DMS53 treated with DMSO at 0.1 percent for 48 hours (cell line): ENCODE measurements at regions not wholly inside any gene's neighbourhood (a gene's known extent, or its start where the extent isn't known, plus 50 kb on each side); places are given as distances from the start of the nearest gene placed in this dataset.
"Not testable (repeated sequence)": the region's sequence is repeated elsewhere in the genome, so short reads cannot be mapped to it uniquely, and the experiment has no call there.

ENCODE experiments used
- DNase-seq: peaks from one replicate; lab custom pipeline; 2025; ENCODE audit not compliant: unreplicated experiment; lab: John Stamatoyannopoulos, UW

DNA sequence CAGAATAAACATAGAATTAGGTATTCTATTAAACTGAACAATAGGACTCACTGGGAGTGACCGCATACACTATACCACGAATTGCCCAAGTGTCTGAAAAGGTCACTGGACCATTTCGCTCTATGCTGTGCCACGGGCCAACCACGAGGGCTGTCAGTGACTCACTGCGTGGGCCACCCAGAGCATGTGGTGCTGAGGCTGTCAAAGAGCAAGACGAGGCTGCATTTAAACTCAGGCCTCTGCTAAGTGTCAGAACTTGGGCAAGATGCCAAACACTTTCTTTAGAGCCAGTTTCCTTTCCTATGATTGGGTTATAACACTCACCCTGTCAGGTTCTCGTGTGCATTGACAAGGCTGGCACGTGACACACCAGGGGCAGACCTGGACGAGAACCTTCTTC is 97.5 kb downstream of the SH3YL1 start:
- no peak for DNase-seq

DNA sequence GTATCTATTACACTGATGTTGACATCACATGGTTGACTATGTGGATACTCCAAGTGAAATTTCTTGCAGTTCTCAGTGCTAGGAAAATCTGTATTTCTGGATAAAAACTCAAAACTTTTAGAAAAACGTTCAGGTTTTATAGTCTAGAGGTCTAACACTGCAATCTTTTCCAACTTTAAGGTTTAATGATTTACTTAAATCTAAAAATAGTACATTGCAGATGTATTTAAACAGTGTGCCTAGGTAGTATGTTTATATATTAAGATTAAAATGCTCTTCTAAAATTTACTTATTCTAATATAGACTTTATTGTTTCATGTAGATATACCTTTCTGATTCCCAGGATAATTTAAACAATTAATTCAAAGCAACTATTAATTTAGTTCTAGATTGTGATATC is 98.3 kb downstream of the SH3YL1 start:
- no peak for DNase-seq

DNA sequence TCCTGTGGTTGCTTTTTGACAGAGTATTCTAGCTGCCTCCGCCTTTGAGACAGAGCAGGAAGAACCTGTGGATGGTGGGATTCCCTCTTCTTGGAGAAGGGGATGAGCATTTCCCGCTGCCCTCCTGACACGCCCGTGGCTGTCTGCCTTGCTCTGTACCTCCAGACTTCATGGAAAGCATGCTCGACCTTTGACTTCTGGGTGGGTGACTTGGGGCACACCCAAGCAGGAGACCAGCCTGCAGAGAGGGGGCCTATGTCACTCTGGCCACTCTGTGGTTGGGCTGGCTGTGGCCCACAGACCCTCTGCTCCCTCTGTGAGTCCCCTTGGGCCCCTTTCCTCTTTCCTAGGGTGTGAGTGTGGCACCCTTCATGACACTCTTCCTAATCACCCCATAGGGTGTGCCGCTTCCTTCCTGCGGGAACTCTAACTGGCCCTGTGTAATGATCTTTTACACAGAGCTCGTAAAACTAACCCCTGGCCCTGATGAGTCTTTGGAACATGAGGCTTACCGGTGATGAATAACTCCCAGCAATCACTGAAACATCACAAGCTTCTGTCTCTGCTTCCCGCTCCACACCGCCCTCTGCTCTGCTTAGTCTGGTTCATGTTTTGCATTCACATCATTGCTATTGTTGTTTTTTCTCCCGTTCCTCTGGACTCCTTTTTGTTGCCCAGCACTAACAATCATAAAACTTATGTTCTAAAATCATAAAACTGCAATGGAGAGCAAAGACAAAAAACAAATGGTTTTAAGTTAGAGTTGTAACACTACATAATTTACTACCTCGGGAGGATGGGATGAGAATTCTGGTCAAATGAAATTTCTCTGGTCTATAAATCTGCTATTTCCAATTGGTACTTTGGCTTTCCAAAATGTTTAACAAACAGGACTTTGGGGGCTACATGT is 101.1 kb downstream of the SH3YL1 start:
- DNase-seq = no peak

DNA sequence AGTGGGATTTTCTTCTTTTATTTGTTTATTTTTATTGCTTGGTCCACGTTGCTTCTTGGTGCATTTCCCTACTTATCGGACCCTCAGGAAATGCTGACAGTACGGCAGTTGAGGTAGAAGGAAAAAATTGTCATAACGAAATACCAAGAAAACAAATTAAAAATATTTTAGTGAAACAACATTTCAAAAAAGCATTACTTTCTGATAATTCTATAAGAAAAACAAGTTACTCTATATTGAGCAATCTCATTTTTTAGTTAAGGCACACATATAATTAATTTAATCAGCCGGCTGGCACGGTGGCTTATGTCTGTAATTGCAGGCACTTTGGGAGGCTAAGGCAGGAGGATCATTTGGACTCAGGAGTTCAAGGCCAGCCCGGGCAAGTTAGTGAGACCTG is 102.1 kb downstream of the SH3YL1 start:
- no peak for DNase-seq

DNA sequence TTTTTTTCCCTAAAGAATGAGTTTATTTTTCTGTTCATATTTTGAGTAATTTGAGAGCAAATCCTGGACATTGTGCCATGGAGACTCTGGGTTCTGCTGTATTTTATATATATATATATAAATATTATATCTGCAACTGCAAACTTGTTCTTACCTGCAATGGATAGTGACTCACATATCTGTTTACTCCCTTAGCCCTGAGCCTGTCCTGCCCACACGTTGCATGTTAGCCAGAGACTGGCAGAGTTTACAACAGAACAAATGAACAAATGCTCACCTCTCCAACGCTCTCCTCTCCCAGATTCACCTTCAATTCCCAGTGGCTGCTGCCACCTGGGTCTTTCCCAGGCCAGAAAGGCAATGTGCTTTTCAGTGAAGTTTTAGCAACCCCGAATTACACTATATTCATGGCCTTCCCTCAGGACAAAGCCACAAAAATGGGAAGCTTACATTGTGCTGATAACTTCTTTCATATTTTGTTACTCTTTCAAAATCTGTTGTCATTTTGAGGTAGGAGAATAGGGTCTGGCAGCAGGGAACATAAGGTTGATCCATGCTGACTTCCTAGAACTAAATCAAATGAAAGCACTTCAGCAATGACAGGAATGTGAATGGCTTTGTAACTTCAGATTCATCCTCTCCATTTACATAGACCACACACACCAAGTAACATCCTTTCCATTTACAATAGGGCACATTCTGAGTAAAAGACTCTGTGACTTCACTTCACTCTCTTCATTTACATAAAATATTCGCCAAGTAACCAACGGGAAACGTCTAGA is 105.4 kb upstream of the FAM110C start:
- no peak for DNase-seq

DNA sequence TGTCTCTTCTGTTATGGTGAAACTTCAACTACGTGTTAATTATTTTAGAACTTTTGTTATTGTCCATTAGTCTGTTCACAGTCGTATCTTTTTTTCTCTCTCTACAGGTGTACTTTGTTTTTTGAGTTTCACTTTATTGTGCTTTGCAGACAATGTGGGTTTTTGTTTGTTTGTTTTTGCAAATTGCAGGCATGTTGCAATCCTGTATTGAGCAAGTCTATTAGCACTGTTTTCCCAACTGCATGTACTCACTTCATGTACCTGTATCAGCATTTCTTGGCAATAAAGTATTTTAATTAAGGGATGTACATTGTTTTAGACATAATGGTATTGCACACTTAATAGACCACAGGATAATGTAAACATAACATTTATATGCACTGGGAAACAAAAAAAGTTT is 99.1 kb upstream of the FAM110C start:
- no peak for DNase-seq

DNA sequence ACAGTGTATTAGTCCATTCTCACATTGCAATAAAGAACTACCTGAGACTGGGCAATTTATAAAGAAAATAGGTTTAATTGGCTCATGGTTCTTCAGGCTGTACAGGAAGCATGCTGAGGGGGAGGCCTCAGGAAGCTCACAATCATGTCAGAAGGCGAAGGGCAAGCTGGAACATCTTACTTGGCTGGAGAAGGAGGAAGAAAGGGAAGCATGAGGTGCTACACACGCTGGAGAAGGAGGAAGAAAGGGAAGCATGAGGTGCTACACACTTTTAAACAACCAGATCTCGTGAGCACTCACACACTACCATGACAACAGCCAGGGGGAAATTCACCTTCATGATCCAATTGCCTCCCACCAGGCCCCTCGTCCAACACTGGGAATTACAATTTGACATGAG is 95.3 kb upstream of the FAM110C start:
- no peak for DNase-seq

DNA sequence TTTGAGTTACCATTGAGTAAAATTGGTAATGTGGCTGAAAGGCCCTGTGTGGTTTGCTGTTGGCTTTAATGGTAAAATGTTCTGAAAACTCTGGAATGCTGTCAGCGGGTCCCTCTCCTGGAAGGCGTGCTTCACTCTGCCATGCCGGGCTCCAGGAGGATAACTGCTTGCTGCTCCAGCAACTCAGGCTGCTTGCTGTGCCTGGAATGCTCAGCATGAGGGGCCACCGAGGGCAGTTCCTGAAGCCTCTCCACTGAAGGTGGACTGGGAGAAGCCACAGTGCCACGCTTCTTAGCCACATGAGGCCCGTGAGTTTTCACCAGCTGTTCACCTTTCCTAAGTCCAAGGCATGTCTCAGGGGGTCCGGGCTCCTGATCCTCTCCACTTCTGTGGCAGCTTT is 90.4 kb upstream of the FAM110C start:
- no peak for DNase-seq

DNA sequence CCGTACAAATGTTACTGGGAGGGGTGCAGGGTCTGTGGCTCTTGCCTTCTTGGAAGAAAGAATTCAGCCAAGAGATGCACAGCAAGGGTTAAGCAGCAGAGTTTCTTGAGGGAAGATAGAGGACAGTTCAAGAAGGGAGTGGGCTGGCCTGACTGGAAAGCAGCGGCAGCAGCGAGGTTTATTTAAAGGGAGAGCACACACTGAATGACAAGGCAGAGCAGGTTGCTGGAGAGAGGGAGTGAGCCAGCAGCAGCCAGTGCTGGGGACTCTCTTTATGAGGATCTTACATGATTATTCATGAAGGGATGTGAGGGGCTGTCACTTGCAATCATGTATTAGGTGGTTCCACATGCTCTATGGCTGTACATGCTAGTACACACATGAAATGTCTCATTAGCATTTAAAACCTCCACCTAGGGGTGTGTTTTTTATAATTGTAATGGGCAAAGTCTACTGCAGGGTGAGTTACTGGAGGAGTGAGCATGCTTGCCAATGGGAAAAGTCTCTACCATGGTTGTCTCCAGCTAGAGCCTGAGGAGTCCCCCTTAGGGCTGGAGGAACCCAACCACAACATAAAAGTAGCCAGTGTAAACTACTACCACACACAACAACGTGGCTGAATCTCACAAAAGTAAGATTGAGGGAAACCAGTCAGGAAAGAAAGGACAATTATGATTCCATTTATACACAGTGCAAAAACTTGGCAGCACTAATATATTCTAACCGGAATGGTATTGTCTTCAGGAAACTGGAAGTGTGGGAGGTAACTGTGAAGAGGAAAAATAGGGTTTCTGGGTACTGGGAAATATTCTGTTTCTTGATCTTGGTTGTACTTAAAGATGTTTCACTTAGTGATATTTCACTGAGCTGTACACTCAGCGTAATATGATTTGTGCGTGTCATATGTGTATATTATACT is 87.6 kb upstream of the FAM110C start:
- DNase-seq = no peak

DNA sequence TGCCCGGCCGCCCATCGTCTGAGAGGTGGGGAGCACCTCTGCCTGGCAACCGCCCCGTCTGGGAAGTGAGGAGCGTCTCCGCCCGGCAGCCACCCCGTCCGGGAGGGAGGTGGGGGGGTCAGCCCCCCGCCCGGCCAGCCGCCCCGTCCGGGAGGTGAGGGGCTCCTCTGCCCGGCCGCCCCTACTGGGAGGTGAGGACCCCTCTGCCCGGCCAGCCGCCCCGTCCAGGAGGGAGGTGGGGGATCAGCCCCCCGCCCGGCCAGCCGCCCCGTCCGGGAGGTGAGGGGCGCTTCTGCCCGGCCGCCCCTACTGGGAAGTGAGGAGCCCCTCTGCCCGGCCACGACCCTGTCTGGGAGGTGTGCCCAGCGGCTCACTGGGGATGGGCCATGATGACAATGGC is 80.5 kb upstream of the FAM110C start:
- DNase-seq = not testable (repeated sequence)

DNA sequence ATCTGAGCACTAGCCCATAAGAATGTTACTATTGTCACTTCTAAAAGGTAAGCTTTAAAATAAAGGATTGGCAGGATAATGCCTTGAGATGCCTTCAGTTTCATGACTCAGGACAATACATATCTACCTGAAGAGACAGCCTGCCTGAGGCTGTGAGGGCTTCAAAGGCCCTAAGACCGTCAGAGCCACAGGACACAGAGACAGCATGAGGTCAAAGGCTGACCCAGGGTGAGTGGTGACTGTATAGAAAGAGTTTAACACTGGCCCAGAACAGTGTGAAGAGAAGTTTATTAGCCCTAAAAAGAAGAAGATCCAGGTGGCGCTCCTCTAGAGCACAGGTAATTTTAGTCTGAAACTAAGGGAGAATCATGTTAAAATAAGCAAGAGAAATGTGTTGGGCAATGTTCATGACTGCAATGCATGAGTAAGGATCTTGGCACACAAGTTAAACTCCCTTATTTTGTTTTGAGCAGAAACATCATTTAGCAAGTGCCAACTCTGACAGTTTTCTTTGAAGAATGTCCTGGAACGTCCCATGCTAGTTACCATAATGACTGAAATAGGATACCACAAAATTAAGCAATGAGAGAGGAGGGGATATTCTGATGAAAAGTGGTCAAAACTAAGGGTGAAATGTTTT is 78.1 kb upstream of the FAM110C start:
- DNase-seq = no peak

DNA sequence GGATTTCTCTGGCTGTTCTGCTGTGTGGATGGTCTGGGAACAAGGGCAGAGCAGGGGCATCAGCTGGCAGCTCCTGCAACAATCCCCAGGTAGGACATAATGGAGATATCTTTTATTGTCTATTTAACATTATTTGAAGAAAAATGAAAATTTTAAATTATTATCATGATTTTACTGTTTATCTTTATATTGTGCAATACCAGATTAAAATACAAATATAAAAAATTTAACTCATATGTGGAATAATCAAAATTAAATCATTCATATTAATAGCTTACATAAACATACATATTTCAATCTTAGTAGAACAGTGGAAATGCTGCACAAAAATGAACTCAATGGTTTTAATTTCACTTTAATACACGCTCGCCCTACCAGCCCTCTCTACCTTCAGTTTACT is 70.6 kb upstream of the FAM110C start:
- DNase-seq = no peak

DNA sequence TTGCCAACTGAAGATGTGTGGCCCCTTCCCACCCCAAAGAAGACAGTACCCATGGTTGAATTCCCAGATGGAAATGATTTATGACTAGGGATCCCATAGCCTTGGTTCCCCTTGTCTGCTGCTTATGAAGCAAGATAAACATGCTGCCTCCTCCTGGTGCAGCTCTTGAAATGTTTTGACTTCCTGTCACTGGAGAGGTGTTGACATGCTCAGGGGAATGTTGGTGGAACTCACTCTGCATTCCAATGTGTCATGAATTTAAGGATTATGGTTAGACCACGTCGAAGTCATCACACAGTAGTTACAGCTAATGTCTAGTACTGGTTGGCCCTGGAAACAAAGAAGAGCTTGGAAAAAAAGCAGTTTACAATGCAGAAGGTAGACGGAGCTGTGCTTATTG is 69.0 kb upstream of the FAM110C start:
- DNase-seq = peak; percentile 20

DNA sequence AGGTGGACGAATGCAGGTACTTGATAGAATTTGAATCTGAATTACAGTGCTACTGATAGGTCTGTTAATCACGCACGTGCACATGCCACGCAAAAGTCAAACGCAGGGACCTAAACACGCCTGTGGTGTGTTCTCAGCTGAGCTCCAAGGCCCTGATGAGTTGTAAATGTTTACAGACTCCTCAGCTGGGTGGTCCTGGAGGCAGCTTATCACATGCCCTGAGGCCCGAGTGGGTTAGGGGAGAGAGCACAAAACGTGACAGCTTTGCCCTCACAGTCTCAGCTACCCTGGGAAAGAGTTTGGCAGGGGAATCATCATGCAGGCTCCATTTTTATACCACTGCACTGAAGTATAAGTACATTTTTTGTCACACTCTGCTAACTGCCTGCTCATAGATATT is 68.3 kb upstream of the FAM110C start:
- no peak for DNase-seq

DNA sequence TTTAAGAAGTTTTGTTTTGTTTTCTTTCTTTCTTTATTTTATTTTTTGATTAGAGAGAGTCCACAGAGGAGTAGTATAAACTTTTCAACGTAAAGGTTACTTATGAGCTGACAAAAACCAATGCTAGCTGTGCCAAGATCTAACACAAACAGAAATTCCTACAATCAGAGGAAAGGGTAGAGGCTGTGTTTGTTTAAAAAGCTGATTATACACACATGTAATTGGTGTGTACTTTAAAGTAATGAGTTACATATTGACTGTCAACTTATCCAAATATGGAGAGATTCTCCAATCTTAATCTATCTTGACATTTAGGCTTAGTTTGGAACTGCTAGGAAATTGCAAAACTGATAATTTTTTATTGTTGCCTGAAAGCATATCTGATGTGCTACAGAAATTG is 63.7 kb upstream of the FAM110C start:
- DNase-seq = no peak

DNA sequence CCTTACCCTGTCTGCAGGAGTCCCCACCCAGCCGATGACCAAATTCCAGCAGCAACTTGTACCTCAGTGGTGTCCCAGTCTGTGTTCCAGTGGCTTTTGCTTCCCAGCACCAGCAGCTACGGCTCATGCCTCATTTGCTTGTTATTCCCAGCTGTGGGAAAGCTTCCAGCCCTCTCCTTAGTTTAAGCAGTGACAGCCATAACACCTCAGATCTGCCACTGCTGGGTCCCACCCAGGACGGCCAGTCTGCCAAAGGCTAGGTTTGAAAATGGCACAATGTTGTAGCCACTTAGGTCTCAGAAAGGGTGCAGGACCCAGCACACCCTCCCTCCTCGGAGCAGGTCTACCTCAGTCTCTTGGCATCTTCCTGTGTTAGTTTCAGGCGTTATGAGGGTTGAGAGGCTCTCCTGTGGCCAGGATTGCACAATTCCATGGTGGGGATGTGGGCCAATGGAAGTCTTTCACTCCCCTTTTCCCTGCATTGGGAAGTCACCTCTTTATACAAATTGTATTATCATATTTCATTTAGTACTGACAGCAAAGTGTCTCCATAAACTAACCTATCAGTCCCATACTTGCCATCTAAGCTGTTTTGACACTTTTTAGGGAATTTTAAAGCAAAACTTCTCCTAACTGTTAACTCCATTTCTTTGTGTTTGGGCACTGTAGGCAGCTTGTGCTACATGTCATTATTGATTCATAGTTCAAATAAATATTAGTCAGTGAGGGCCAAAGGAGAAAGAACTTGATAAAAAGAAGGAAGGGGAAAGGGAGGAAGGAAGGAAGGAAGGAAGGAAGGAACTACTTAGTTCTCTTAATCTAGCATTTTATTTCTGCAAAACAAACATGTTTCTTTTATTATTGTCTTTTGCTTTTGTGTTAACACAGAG is 62.9 kb upstream of the FAM110C start:
- DNase-seq = no peak

DNA sequence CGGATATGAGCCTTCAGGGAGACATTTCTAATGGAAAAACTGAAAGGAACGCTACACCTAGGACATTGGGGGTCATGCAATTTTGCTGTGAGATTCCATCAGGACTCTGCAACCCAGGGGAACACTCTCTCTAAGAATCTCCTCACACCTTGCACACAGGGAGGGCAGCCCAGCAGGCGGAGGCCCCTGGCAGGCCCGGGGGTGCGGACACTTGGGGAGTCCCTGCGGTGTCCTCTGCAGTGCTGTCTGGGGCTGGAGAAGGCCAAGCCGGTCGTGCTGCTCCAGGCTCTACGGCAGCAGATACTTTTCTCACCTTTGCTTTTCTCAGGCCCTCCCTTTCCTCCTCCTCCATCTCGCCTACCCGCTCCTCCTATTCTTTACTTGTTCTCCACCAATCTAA is 54.7 kb upstream of the FAM110C start:
- DNase-seq = no peak
